ENCODE measurements at regions not wholly inside any gene's neighbourhood (a gene's known extent, or its start where the extent isn't known, plus 50 kb on each side); places are given as distances from the start of the nearest gene placed in this dataset.

DNA sequence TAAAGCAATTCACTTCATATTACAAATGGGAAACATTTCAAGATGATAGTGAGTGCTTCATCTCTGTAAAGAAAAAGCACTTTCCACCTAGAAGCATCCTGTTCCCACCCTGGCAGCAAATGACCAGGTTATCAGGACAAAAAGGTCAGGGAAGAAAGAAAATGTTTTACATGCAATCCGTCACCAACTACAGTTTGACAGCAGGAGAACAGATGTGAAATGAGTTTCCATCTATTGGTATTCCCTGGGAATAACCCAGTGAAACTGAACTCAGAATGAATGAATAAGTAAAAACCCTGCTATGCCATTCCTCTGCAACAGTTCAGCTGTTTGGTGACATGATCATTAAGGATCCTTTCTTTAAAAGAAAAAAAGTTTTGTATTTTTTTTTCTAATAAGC, 67.6 kb downstream of the HTR1A start:
- TF ChIP-seq, protein P1, sequence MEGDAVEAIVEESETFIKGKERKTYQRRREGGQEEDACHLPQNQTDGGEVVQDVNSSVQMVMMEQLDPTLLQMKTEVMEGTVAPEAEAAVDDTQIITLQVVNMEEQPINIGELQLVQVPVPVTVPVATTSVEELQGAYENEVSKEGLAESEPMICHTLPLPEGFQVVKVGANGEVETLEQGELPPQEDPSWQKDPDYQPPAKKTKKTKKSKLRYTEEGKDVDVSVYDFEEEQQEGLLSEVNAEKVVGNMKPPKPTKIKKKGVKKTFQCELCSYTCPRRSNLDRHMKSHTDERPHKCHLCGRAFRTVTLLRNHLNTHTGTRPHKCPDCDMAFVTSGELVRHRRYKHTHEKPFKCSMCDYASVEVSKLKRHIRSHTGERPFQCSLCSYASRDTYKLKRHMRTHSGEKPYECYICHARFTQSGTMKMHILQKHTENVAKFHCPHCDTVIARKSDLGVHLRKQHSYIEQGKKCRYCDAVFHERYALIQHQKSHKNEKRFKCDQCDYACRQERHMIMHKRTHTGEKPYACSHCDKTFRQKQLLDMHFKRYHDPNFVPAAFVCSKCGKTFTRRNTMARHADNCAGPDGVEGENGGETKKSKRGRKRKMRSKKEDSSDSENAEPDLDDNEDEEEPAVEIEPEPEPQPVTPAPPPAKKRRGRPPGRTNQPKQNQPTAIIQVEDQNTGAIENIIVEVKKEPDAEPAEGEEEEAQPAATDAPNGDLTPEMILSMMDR (conservative IDR thresholded peaks at IDR 0.05; ENCODE audit: low read depth) = no peak
- no peak for DNase-seq (ENCODE audit: low spot score)
- no peak overlapping the region for H3K27ac ChIP-seq
- POLR2A ChIA-PET (ENCODE audit: low non-redundant PET) = no interaction called here
- CTCF ChIA-PET = no interaction called here

GRCh38 chr5:63878788-63879187, 83.5 kb downstream of the HTR1A start:
- DNase-seq (ENCODE audit: low spot score) = no peak
- ChIA-PET POLR2A (ENCODE audit: low non-redundant PET) (no interaction called here), CTCF (no interaction called here)

GRCh38 chr5:63877961-63878360, 84.3 kb downstream of the HTR1A start:
- DNase-seq (ENCODE audit: low spot score) = no peak
- ChIA-PET POLR2A (ENCODE audit: low non-redundant PET) (no interaction called here), CTCF (no interaction called here)
- TF ChIP-seq, protein P1 (conservative IDR thresholded peaks at IDR 0.05; ENCODE audit: low read depth) = no peak
- H3K27ac ChIP-seq = no peak overlapping the region

More at GRCh38 chr5:63878788-63879187, 83.5 kb downstream of the HTR1A start:
- H3K27ac ChIP-seq = no peak overlapping the region
- TF ChIP-seq, protein P1 (conservative IDR thresholded peaks at IDR 0.05; ENCODE audit: low read depth) = no peak

DNA sequence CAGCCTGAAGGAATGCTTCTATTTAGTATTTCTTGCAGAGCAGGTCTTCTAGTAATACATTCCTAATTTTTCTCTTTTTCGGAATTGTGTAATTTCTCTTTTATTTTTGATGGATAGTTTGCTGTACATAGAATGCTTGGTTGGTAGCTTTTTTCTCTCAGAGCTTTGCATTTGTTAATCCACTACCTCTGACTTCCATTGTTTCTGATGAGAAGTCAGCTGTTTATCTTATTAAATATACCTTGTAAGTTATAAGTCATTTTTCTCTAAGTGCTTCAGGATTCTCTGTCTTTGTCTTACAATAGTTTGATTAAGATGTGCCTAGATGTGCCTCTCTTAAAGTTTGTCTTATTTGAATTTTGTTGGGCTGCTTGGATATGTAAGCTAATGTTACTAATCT, 101.9 kb downstream of the HTR1A start:
- POLR2A ChIA-PET (ENCODE audit: low non-redundant PET) = no interaction called here
- TF ChIP-seq, protein P1 (conservative IDR thresholded peaks at IDR 0.05; ENCODE audit: low read depth) = no peak

GRCh38 chr5:63854076-63854475, 108.2 kb downstream of the HTR1A start:
- ChIA-PET POLR2A (ENCODE audit: low non-redundant PET) (no interaction called here), CTCF (interaction anchor here (0.8 kb wide), 1 partner anchor 113 kb away, joined by 4 read pairs; no protein-coding TSS in a partner anchor)
- TF ChIP-seq, protein P1 (conservative IDR thresholded peaks at IDR 0.05; ENCODE audit: low read depth) = no peak
- DNase-seq (ENCODE audit: low spot score) = no peak
- no peak overlapping the region for H3K27ac ChIP-seq

More for the DNA sequence above, 101.9 kb downstream of the HTR1A start:
- no peak for DNase-seq (ENCODE audit: low spot score)
- H3K27ac ChIP-seq = no peak overlapping the region
- CTCF ChIA-PET = no interaction called here

DNA sequence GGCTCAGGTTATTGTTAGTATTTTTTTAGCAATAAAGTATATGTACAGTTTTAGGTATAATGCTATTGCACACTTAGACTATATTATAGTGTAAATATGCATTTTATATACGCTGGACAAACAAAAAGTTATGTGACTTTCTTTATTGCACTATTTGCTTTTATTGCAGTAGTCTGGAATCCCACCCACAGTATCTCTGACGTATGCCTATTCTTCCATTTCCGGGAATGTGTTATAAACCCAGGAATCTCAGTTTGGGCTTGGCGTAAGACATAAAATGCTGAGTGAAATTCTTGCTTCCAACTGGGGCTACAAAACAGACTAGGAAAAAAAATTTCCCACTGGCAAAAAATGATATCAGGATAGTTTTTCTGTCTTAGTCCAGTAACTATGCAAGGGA, 119.1 kb downstream of the HTR1A start:
- DNase-seq (ENCODE audit: low spot score) = no peak
- TF ChIP-seq, protein P1 (conservative IDR thresholded peaks at IDR 0.05; ENCODE audit: low read depth) = no peak
- CTCF ChIA-PET = no interaction called here
- POLR2A ChIA-PET (ENCODE audit: low non-redundant PET) = no interaction called here
- no peak overlapping the region for H3K27ac ChIP-seq

DNA sequence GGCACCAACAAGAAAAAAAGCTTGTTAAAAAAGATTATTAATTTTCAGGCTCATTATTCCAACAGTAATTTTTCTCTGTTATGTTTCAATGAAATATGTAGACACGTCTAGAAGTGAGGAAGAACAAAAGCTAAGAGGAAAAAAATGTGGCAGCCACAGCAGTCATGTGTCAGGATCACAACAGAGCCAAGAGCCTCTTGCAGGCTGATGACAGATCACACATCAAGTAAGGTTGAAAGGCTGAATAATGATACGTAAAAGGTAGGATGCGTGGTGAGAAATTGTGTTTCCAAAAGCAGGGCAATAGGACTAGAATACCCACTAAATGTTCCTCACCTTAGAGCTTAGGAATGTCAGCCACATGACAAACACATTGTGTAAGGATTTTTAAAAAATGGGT, 124.8 kb downstream of the HTR1A start:
- no peak for DNase-seq (ENCODE audit: low spot score)
- ChIA-PET POLR2A (ENCODE audit: low non-redundant PET) (no interaction called here), CTCF (interaction anchor here (0.6 kb wide), 1 partner anchor 72 kb away, joined by 3 read pairs; no protein-coding TSS in a partner anchor)
- no peak overlapping the region for H3K27ac ChIP-seq
- TF ChIP-seq, protein P1 (conservative IDR thresholded peaks at IDR 0.05; ENCODE audit: low read depth) = no peak

All from RWPE1 (cell line).